ENCODE measurements at regions not wholly inside any gene's neighbourhood (a gene's known extent, or its start where the extent isn't known, plus 50 kb on each side); places are given as distances from the start of the nearest gene placed in this dataset.
A peak's percentile ranks its signal among the peaks of the same experiment; 100 is the strongest.

DNA sequence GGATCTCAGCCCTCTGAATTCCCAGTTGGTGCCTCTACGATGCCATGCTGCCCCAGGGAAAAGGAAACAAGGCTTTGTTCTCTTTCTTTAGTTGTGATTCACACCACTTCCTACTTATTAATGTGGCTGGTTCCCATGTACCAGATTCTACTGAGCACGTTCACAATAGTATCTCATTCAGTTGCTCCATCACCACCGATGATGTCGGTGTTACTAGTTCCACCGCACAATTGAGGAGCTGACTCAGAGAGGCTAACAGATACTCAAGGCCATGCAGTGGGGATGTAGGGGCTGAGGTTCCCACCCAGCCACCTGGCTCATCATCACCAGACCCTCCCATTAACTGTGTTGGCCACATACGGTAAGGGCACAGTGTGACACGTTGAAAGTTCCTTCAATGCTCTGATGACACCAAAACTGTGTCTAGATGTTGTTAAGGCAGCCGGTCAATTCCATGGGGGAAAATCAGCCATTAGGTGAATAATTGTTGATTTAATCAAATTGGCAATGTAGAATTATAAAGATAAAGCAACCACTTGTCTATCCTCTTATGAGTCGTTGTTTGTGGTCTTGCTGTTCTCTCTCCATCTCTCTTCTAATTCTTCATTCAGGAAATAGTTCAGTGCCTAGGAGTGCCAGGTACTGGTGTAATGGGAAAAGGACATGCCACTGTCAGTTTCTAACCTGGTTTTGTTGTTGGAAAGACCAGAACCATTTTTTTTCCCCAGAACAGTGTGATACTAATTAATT lies 244.2 kb upstream of the CRY1 start:
- Histone ChIP-seq H3K27me3 (ENCODE audit: low read length) (no peaks in the 10 kb centered on the region), H3K4me3 (ENCODE audit: low read length) (no peak overlapping the region), H3F3A (ENCODE audit: low read length, unreplicated experiment) (no peaks in the 10 kb centered on the region), H3K36me3 (ENCODE audit: low read depth, low read length) (no peaks in the 10 kb centered on the region), H3K79me2 (ENCODE audit: low read length) (peaks cover 21% of the 10 kb centered on the region), H3K9me3 (ENCODE audit: low read length) (no peaks in the 10 kb centered on the region), H4K20me1 (ENCODE audit: low read length) (no peaks in the 10 kb centered on the region), H3K4me2 (ENCODE audit: low read length) (peak overlapping the region; percentile 23), H2AFZ (ENCODE audit: low read length) (0 out of 2 replicates have a peak overlapping the region, but pooled peaks have one; percentile 10), H3K9ac (ENCODE audit: low read length) (peak overlapping the region; percentile 48), H3K27ac (ENCODE audit: low read length) (peak overlapping the region; percentile 86), H3K4me1 (ENCODE audit: insufficient read depth, low read length) (peaks cover 19% of the 10 kb centered on the region), H3K9me2 (replicated peaks; ENCODE audit: low read length) (no peaks in the 10 kb centered on the region)
- BruUV-seq (replicated peaks), result no TSS peak
- ChIA-PET CTCF (no interaction called here), POLR2A (ENCODE audit: unreplicated experiment) (no interaction called here)
- TF ChIP-seq EZH2 (IDR thresholded peaks at IDR 0.05; ENCODE audit: low read length, unreplicated experiment) (no peak), EZH2phosphoT487 (IDR thresholded peaks at IDR 0.05; ENCODE audit: borderline replicate concordance, low read length) (no peak)
- TF ChIP-seq, protein P1, sequence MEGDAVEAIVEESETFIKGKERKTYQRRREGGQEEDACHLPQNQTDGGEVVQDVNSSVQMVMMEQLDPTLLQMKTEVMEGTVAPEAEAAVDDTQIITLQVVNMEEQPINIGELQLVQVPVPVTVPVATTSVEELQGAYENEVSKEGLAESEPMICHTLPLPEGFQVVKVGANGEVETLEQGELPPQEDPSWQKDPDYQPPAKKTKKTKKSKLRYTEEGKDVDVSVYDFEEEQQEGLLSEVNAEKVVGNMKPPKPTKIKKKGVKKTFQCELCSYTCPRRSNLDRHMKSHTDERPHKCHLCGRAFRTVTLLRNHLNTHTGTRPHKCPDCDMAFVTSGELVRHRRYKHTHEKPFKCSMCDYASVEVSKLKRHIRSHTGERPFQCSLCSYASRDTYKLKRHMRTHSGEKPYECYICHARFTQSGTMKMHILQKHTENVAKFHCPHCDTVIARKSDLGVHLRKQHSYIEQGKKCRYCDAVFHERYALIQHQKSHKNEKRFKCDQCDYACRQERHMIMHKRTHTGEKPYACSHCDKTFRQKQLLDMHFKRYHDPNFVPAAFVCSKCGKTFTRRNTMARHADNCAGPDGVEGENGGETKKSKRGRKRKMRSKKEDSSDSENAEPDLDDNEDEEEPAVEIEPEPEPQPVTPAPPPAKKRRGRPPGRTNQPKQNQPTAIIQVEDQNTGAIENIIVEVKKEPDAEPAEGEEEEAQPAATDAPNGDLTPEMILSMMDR (conservative IDR thresholded peaks at IDR 0.05; ENCODE audit: low read depth, low read length), result no peak
- DNase-seq (peak; percentile 85), ATAC-seq (no peak)
- intact Hi-C loops (cut with micrococcal nuclease), result no loop called here

DNA sequence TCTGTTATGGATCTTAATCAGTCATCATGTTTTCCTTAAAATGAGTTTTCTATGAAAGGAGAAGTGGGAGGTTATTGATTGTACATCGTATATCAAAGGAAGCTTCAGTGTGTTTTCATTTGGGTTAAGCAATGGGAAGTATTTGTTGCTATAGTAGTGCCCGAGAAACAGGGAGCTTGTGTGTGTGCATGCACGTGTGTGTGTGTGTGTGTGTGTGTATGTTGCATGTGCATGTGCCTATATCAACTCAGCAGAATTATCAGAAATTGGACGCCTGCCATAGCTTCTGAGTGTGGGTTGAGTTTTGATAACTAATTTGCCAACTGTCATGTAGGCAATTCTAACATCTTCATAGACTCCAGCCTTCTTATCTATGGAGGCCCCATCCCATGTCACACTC lies 246.1 kb upstream of the CRY1 start:
- TF ChIP-seq, protein P1 (conservative IDR thresholded peaks at IDR 0.05; ENCODE audit: low read depth, low read length), result no peak
- TF ChIP-seq EZH2 (IDR thresholded peaks at IDR 0.05; ENCODE audit: low read length, unreplicated experiment), result no peak
- TF ChIP-seq EZH2phosphoT487 (IDR thresholded peaks at IDR 0.05; ENCODE audit: borderline replicate concordance, low read length), result no peak
- no peak overlapping the region for H3K27ac ChIP-seq (ENCODE audit: low read length)

DNA sequence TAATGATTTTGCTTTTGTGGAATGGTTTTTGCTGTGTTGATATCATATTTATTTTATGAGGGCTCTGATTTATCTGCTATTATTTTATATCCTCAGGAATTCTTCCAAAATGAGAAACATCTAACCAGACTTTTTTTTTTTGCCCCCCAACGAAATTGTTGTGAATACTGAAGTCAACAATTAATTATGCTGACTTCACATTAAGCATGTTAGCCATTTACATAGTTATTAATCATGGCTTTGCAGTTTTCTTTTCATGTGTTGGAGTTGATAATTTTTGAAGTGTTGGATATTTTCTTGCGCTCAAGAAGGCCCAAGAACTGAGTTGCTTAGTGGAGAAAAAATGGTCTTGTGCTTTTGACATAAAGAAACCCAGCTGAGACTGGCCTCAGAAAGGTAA lies 246.6 kb upstream of the CRY1 start:
- ATAC-seq (no peak), DNase-seq (no peak)
- no peaks in the 10 kb centered on the region for H4K20me1 ChIP-seq (ENCODE audit: low read length)
- H3K4me1 ChIP-seq (ENCODE audit: insufficient read depth, low read length), result peaks cover 33% of the 10 kb centered on the region
- no peaks in the 10 kb centered on the region for H3K27me3 ChIP-seq (ENCODE audit: low read length)
- no peak overlapping the region for H3K4me2 ChIP-seq (ENCODE audit: low read length)
- H3K9me3 ChIP-seq (ENCODE audit: low read length), result no peaks in the 10 kb centered on the region
- H2AFZ ChIP-seq (ENCODE audit: low read length), result no peak overlapping the region
- H3K4me3 ChIP-seq (ENCODE audit: low read length), result no peak overlapping the region
- intact Hi-C loops (cut with micrococcal nuclease), result no loop called here
- no peaks in the 10 kb centered on the region for H3K36me3 ChIP-seq (ENCODE audit: low read depth, low read length)
- ChIA-PET POLR2A (ENCODE audit: unreplicated experiment) (no interaction called here), CTCF (no interaction called here)
- no peaks in the 10 kb centered on the region for H3K9me2 ChIP-seq (replicated peaks; ENCODE audit: low read length)
- H3K9ac ChIP-seq (ENCODE audit: low read length), result no peak overlapping the region
- no TSS peak for BruUV-seq (replicated peaks)
- TF ChIP-seq, protein P1 (conservative IDR thresholded peaks at IDR 0.05; ENCODE audit: low read depth, low read length), result no peak
- TF ChIP-seq EZH2phosphoT487 (IDR thresholded peaks at IDR 0.05; ENCODE audit: borderline replicate concordance, low read length) (no peak), EZH2 (IDR thresholded peaks at IDR 0.05; ENCODE audit: low read length, unreplicated experiment) (no peak)
- H3K79me2 ChIP-seq (ENCODE audit: low read length), result peaks cover 25% of the 10 kb centered on the region
- H3K27ac ChIP-seq (ENCODE audit: low read length), result no peak overlapping the region
- peaks cover 4% of the 10 kb centered on the region for H3F3A ChIP-seq (ENCODE audit: low read length, unreplicated experiment)

More for the DNA sequence above, 246.1 kb upstream of the CRY1 start:
- no peaks in the 10 kb centered on the region for H3K27me3 ChIP-seq (ENCODE audit: low read length)
- peaks cover under 1% of the 10 kb centered on the region for H3F3A ChIP-seq (ENCODE audit: low read length, unreplicated experiment)
- no peak for DNase-seq
- H3K9ac ChIP-seq (ENCODE audit: low read length), result no peak overlapping the region
- no peak overlapping the region for H2AFZ ChIP-seq (ENCODE audit: low read length)
- no TSS peak for BruUV-seq (replicated peaks)
- intact Hi-C loops (cut with micrococcal nuclease), result no loop called here
- ChIA-PET POLR2A (ENCODE audit: unreplicated experiment) (no interaction called here), CTCF (no interaction called here)
- no peak overlapping the region for H3K4me3 ChIP-seq (ENCODE audit: low read length)
- no peaks in the 10 kb centered on the region for H3K9me3 ChIP-seq (ENCODE audit: low read length)
- peaks cover 22% of the 10 kb centered on the region for H3K79me2 ChIP-seq (ENCODE audit: low read length)
- peaks cover 28% of the 10 kb centered on the region for H3K4me1 ChIP-seq (ENCODE audit: insufficient read depth, low read length)
- H3K4me2 ChIP-seq (ENCODE audit: low read length), result no peak overlapping the region
- no peaks in the 10 kb centered on the region for H3K36me3 ChIP-seq (ENCODE audit: low read depth, low read length)
- H3K9me2 ChIP-seq (replicated peaks; ENCODE audit: low read length), result no peaks in the 10 kb centered on the region
- ATAC-seq, result no peak
- no peaks in the 10 kb centered on the region for H4K20me1 ChIP-seq (ENCODE audit: low read length)

All from PC-3 (cell line).